Keratinocyte (primary cell): ENCODE measurements at regions not wholly inside any gene's neighbourhood (a gene's known extent, or its start where the extent isn't known, plus 50 kb on each side); places are given as distances from the start of the nearest gene placed in this dataset.

Source experiments
- DNase-seq: peaks from one replicate; pipeline ENCODE4 v3.0.0-alpha.2; 2011; ENCODE audit warnings: low read depth, missing footprints, low spot score
- FAIRE-seq: peaks from 2 replicates; lab custom pipeline; 2011; peaks lifted over from hg19 to GRCh38; lab: Jason Lieb, UNC
- H2AFZ ChIP-seq: 2 replicates; pipeline ENCODE4 v1.6.0; 2012; ENCODE audit warnings: low read length, control low read depth, inconsistent platforms; ENCODE audit not compliant: control insufficient read depth
- H3K27ac ChIP-seq: 2 replicates; pipeline ENCODE4 v1.5.1; 2011; ENCODE audit warnings: low read length; ENCODE audit not compliant: control insufficient read depth, insufficient read depth
- H3K27me3 ChIP-seq: 3 replicates; pipeline ENCODE4 v1.6.0; 2011; ENCODE audit warnings: low read length; ENCODE audit not compliant: control insufficient read depth, insufficient read depth; ENCODE audit errors: extremely low read depth
- H3K36me3 ChIP-seq, 2 experiments: 2 replicates in 1 of 2; 3 replicates in 1 of 2; pipeline ENCODE4 v1.5.1; 2011; ENCODE audit warnings: low read length in 2 of 2, mild to moderate bottlenecking in 1 of 2; ENCODE audit not compliant: control insufficient read depth in 2 of 2, insufficient read depth in 2 of 2; ENCODE audit errors: extremely low read depth in 1 of 2
- H3K4me1 ChIP-seq: 3 replicates; pipeline ENCODE4 v1.5.1; 2011; ENCODE audit warnings: low read length; ENCODE audit not compliant: control insufficient read depth, insufficient read depth; ENCODE audit errors: extremely low read depth
- H3K4me2 ChIP-seq: 3 replicates; pipeline ENCODE4 v1.6.0; 2011; ENCODE audit warnings: low read depth, low read length; ENCODE audit not compliant: control insufficient read depth, insufficient read depth; ENCODE audit errors: extremely low read depth
- H3K4me3 ChIP-seq, 3 experiments: fragments of 200-600 bp in 1 of 3; sonication (generic) in 1 of 3; 2 replicates in 2 of 3; 3 replicates in 1 of 3; pipeline ENCODE4 v1.5.1; 2011 to 2016; ENCODE audit warnings: low read length in 3 of 3, mild to moderate bottlenecking in 3 of 3, control low read depth in 2 of 3, inconsistent platforms in 1 of 3, low read depth in 1 of 3, mixed read lengths in 1 of 3, mixed run types in 1 of 3, moderate library complexity in 1 of 3; ENCODE audit not compliant: control insufficient read depth in 2 of 3, insufficient read depth in 2 of 3; ENCODE audit errors: extremely low read depth in 1 of 3
- H3K79me2 ChIP-seq: 2 replicates; pipeline ENCODE4 v1.6.0; 2012; ENCODE audit warnings: low read length; ENCODE audit not compliant: control insufficient read depth, insufficient read depth
- H3K9ac ChIP-seq: 3 replicates; pipeline ENCODE4 v1.6.0; 2011; ENCODE audit warnings: low read length; ENCODE audit not compliant: control insufficient read depth, insufficient read depth; ENCODE audit errors: extremely low read depth
- H3K9me1 ChIP-seq: 3 replicates; pipeline ENCODE4 v1.6.0; 2011; ENCODE audit warnings: low read length; ENCODE audit not compliant: control insufficient read depth, insufficient read depth; ENCODE audit errors: extremely low read depth
- H3K9me3 ChIP-seq: 2 replicates; pipeline ENCODE4 v1.5.1; 2012; ENCODE audit warnings: low read depth, low read length; ENCODE audit not compliant: control insufficient read depth
- H4K20me1 ChIP-seq: 3 replicates; pipeline ENCODE4 v1.6.0; 2011; ENCODE audit warnings: low read length; ENCODE audit not compliant: control insufficient read depth, insufficient read depth; ENCODE audit errors: extremely low read depth
- EZH2 ChIP-seq: IDR thresholded peaks from one replicate; pipeline ENCODE4 v1.6.1; 2012; ENCODE audit warnings: inconsistent platforms, mild to moderate bottlenecking, low read length, moderate library complexity
- dilution Hi-C: fragments of 300-500 bp; cut with MboI; formaldehyde crosslinking; loops from one replicate; pipeline ENCODE4 v1.7.0; 2020; ENCODE audit warnings: low sequenced_read_pairs; ENCODE audit not compliant: extremely low pct_ligation_motif_present
- TF ChIP-seq, protein P1 (sequence below), 3 experiments: IDR thresholded peaks in 1 of 3; conservative IDR thresholded peaks in 1 of 3; optimal IDR thresholded peaks in 1 of 3; 2 replicates in 2 of 3; 3 replicates in 1 of 3; pipeline versions ENCODE3 to v1.5.1; 2011; ENCODE audit warnings: low read length in 3 of 3, mild to moderate bottlenecking in 3 of 3, moderate library complexity in 2 of 3, control low read depth in 1 of 3, inconsistent platforms in 1 of 3; ENCODE audit not compliant: insufficient read depth in 2 of 3; ENCODE audit errors: extremely low read depth in 1 of 3

- Histone ChIP-seq H3K9ac (no peak overlapping the region), H3K4me2 (no peak overlapping the region), H3K27me3 (no peaks in the 10 kb centered on the region), H3K27ac (no peak overlapping the region), H3K4me3 (no peak overlapping the region), H3K36me3 (no peaks in the 10 kb centered on the region), H3K79me2 (no peaks in the 10 kb centered on the region), H2AFZ (no peak overlapping the region), H3K9me1 (no peaks in the 10 kb centered on the region), H3K9me3 (no peaks in the 10 kb centered on the region), H4K20me1 (no peaks in the 10 kb centered on the region), H3K4me1 (no peaks in the 10 kb centered on the region)
- TF ChIP-seq, protein P1, sequence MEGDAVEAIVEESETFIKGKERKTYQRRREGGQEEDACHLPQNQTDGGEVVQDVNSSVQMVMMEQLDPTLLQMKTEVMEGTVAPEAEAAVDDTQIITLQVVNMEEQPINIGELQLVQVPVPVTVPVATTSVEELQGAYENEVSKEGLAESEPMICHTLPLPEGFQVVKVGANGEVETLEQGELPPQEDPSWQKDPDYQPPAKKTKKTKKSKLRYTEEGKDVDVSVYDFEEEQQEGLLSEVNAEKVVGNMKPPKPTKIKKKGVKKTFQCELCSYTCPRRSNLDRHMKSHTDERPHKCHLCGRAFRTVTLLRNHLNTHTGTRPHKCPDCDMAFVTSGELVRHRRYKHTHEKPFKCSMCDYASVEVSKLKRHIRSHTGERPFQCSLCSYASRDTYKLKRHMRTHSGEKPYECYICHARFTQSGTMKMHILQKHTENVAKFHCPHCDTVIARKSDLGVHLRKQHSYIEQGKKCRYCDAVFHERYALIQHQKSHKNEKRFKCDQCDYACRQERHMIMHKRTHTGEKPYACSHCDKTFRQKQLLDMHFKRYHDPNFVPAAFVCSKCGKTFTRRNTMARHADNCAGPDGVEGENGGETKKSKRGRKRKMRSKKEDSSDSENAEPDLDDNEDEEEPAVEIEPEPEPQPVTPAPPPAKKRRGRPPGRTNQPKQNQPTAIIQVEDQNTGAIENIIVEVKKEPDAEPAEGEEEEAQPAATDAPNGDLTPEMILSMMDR (optimal IDR thresholded peaks at IDR 0.05 in 1 of 3, IDR thresholded peaks at IDR 0.05 in 1 of 3, conservative IDR thresholded peaks at IDR 0.05 in 1 of 3; ENCODE audit: extremely low read depth in 1 of 3, insufficient read depth in 2 of 3, low read length in 3 of 3), result no peak
- DNase-seq, result no peak
- FAIRE-seq, result no peak
- dilution Hi-C loops, result no loop called here
Observed at GRCh38 chr7:34247468-34247867, 342.1 kb downstream of the BMPER start.

DNA sequence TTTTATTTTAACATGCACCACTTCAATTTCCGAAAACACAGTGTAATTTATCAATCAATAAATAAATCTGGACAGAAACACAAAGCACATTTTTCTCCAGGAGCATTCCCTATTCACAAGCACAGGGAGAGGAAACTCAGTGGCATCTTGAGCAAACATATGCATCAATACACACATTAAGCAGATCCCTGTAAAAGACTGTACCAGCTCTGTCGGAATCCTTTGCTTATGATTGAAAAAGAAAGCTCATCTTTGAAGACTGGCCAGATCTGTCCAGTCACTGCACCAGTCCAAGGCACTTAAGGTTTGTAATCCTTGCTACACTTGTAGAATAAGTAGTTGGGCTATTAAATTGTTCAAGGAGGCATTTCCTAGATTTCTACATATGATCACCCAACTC, 343.9 kb downstream of the BMPER start:
- TF ChIP-seq, protein P1 (optimal IDR thresholded peaks at IDR 0.05 in 1 of 3, IDR thresholded peaks at IDR 0.05 in 1 of 3, conservative IDR thresholded peaks at IDR 0.05 in 1 of 3; ENCODE audit: extremely low read depth in 1 of 3, insufficient read depth in 2 of 3, low read length in 3 of 3), result no peak
- no peak for TF ChIP-seq EZH2
- no peaks in the 10 kb centered on the region for H4K20me1 ChIP-seq
- H3K9me1 ChIP-seq, result no peaks in the 10 kb centered on the region
- H3K4me3 ChIP-seq, result no peak overlapping the region
- H3K4me1 ChIP-seq, result no peaks in the 10 kb centered on the region
- no peaks in the 10 kb centered on the region for H3K79me2 ChIP-seq
- FAIRE-seq, result no peak
- dilution Hi-C loops, result no loop called here
- H3K27me3 ChIP-seq, result no peaks in the 10 kb centered on the region
- no peak overlapping the region for H3K27ac ChIP-seq
- no peak overlapping the region for H3K9ac ChIP-seq
- H2AFZ ChIP-seq, result no peak overlapping the region
- H3K4me2 ChIP-seq, result no peak overlapping the region
- no peaks in the 10 kb centered on the region for H3K36me3 ChIP-seq
- H3K9me3 ChIP-seq, result no peaks in the 10 kb centered on the region
- DNase-seq, result no peak
